GM23338 (cell line): ENCODE measurements at regions not wholly inside any gene's neighbourhood (a gene's known extent, or its start where the extent isn't known, plus 50 kb on each side); places are given as distances from the start of the nearest gene placed in this dataset.

Experiments
- ATAC-seq: fragments of 200-7000 bp; cut with Tn5 transposase; 3 replicates; pipeline ENCODE4 v1.9.1; 2020
- DNase-seq: peaks from one replicate; pipeline ENCODE4 v3.0.0-alpha.2; 2015; ENCODE audit warnings: low spot score
- H2AFZ ChIP-seq: fragments of 200-600 bp; sonication (generic); 2 replicates; pipeline ENCODE4 v1.8.0; 2016; ENCODE audit warnings: antibody characterized with exemption, mild to moderate bottlenecking, moderate library complexity
- H3F3A ChIP-seq: fragments of 200-600 bp; sonication (generic); replicated peaks from 2 replicates; pipeline ENCODE4 v1.8.0; 2017; ENCODE audit warnings: antibody characterized with exemption, mixed run types, low read depth
- H3K27ac ChIP-seq: fragments of 200-600 bp; sonication (generic); 2 replicates; pipeline ENCODE4 v1.6.1; 2016; ENCODE audit warnings: low read depth
- H3K27me3 ChIP-seq: fragments of 200-600 bp; sonication (generic); 2 replicates; pipeline ENCODE4 v1.8.0; 2016; ENCODE audit warnings: mild to moderate bottlenecking, mixed run types, moderate library complexity; ENCODE audit not compliant: insufficient read depth
- H3K36me3 ChIP-seq: fragments of 200-600 bp; sonication (generic); 2 replicates; pipeline ENCODE4 v1.8.0; 2016; ENCODE audit warnings: mild to moderate bottlenecking; ENCODE audit not compliant: insufficient read depth
- H3K4me1 ChIP-seq: fragments of 200-600 bp; sonication (generic); 2 replicates; pipeline ENCODE4 v1.8.0; 2016; ENCODE audit warnings: mild to moderate bottlenecking, moderate library complexity; ENCODE audit not compliant: insufficient read depth
- H3K4me2 ChIP-seq: fragments of 200-600 bp; sonication (generic); 2 replicates; pipeline ENCODE4 v1.7.1; 2017; ENCODE audit warnings: mixed run types
- H3K4me3 ChIP-seq: fragments of 200-600 bp; sonication (generic); 2 replicates; pipeline ENCODE4 v1.6.1; 2016; ENCODE audit warnings: mixed run types
- H3K79me2 ChIP-seq: fragments of 200-600 bp; sonication (generic); replicated peaks from 2 replicates; pipeline ENCODE4 v1.8.0; 2017; ENCODE audit warnings: mild to moderate bottlenecking; ENCODE audit not compliant: insufficient read depth
- H3K9me2 ChIP-seq: fragments of 200-600 bp; sonication (generic); 2 replicates; pipeline ENCODE4 v1.8.0; 2017; ENCODE audit not compliant: insufficient read depth
- H4K20me1 ChIP-seq: fragments of 200-600 bp; sonication (generic); replicated peaks from 2 replicates; pipeline ENCODE4 v1.8.0; 2017; ENCODE audit warnings: mild to moderate bottlenecking; ENCODE audit not compliant: insufficient read depth
- H3K27ac Mint-ChIP-seq: 2 replicates; pipeline ENCODE4 v1.8.0; 2020; ENCODE audit warnings: inconsistent platforms, mild to moderate bottlenecking, moderate library complexity, mixed read lengths
- H3K27me3 Mint-ChIP-seq: 3 replicates; pipeline ENCODE4 v1.8.0; 2022; ENCODE audit warnings: low read depth, mild to moderate bottlenecking, moderate library complexity, mixed read lengths, inconsistent platforms; ENCODE audit not compliant: insufficient read depth, poor library complexity
- H3K36me3 Mint-ChIP-seq: 3 replicates; pipeline ENCODE4 v1.8.0; 2021; ENCODE audit warnings: low read depth, mild to moderate bottlenecking, inconsistent platforms, moderate library complexity, mixed read lengths
- H3K4me1 Mint-ChIP-seq: 3 replicates; pipeline ENCODE4 v1.8.0; 2020; ENCODE audit warnings: mild to moderate bottlenecking, inconsistent platforms, mixed read lengths
- H3K4me3 Mint-ChIP-seq: 3 replicates; pipeline ENCODE4 v1.8.0; 2021; ENCODE audit warnings: moderate library complexity, mild to moderate bottlenecking, inconsistent platforms, mixed read lengths
- H3K9me3 Mint-ChIP-seq: 3 replicates; pipeline ENCODE4 v1.8.0; 2020; ENCODE audit warnings: moderate library complexity, mild to moderate bottlenecking, inconsistent platforms, mixed read lengths
- CREB1 ChIP-seq: fragments of 250-450 bp; sonication (Bioruptor Pico); IDR thresholded peaks from 2 replicates; pipeline ENCODE4 v1.5.0; 2020; ENCODE audit warnings: low read depth, mild to moderate bottlenecking, moderate library complexity
- EZH2 ChIP-seq: fragments of 200-600 bp; sonication (generic); IDR thresholded peaks from one replicate; pipeline ENCODE4 v1.8.0; 2017; ENCODE audit warnings: antibody characterized with exemption, mild to moderate bottlenecking, low read depth; ENCODE audit not compliant: unreplicated experiment
- EZH2phosphoT487 ChIP-seq: fragments of 200-600 bp; sonication (generic); IDR thresholded peaks from one replicate; pipeline ENCODE4 v1.8.1; 2018; ENCODE audit warnings: antibody characterized with exemption; ENCODE audit not compliant: unreplicated experiment
- JUNB ChIP-seq: IDR thresholded peaks from one replicate; pipeline ENCODE4 v1.6.1; 2016; ENCODE audit warnings: antibody characterized with exemption; ENCODE audit not compliant: unreplicated experiment
- NANOG ChIP-seq: IDR thresholded peaks from 2 replicates; pipeline ENCODE4 v1.6.1; 2016; ENCODE audit warnings: antibody characterized with exemption, borderline replicate concordance
- POLR2AphosphoS5 ChIP-seq: IDR thresholded peaks from 2 replicates; pipeline ENCODE4 v1.6.1; 2016; ENCODE audit warnings: antibody characterized with exemption, low read depth
- STAT1 ChIP-seq: IDR thresholded peaks from one replicate; pipeline ENCODE4 v1.6.1; 2016; ENCODE audit warnings: antibody characterized with exemption; ENCODE audit not compliant: unreplicated experiment
- ZNF114 ChIP-seq: fragments of 250-450 bp; sonication (Bioruptor Pico); IDR thresholded peaks from 2 replicates; pipeline ENCODE4 v1.5.0; 2020; ENCODE audit warnings: mild to moderate bottlenecking, moderate library complexity
- ZNF331 ChIP-seq: fragments of 250-450 bp; sonication (Bioruptor Pico); IDR thresholded peaks from 2 replicates; pipeline ENCODE4 v1.5.0; 2020; ENCODE audit warnings: low read depth, mild to moderate bottlenecking, moderate library complexity
- TF ChIP-seq, protein P1 (sequence below), 2 experiments: fragments of 200-600 bp in 1 of 2; sonication (generic) in 1 of 2; conservative IDR thresholded peaks; 2 replicates each; pipeline versions ENCODE4 v1.5.1 to v1.6.1; 2016 to 2017; ENCODE audit warnings: antibody characterized with exemption in 2 of 2, low read depth in 2 of 2, mild to moderate bottlenecking in 2 of 2, moderate library complexity in 1 of 2
- TF ChIP-seq, protein P2 (sequence below): IDR thresholded peaks from one replicate; pipeline ENCODE4 v1.6.1; 2018; ENCODE audit warnings: antibody characterized with exemption; ENCODE audit not compliant: unreplicated experiment
- TF ChIP-seq, protein P3 (sequence below): IDR thresholded peaks from 2 replicates; pipeline ENCODE4 v1.6.1; 2016; ENCODE audit warnings: antibody characterized with exemption
- TF ChIP-seq, protein P4 (sequence below): fragments of 250-450 bp; sonication (Bioruptor Pico); IDR thresholded peaks from 2 replicates; pipeline ENCODE4 v1.5.0; 2020; ENCODE audit warnings: mild to moderate bottlenecking, moderate library complexity

DNA sequence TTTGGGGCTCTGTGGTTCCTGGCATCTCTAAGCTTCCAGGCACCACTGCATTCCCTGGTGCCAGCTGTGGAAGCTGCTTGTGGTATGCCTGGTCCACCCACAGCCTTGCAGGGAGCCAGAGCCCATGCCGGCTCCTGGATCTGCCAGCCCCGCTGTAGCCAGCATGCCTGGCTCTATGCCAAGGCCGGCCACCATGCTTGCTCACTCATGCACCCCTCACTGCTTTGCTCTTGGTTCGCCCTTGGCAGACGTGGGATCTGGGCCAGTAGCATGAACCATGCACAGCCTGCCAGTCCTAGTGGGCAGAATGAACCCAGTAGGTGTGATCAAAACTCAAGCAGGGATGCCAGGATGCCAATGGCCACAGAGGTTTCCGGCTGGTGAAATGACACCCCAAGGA, 634.2 kb upstream of the TMEFF2 start:
- H3K27me3 Mint-ChIP-seq: no peaks in the 10 kb centered on the region
- no peak overlapping the region for H3K27ac Mint-ChIP-seq
- H2AFZ ChIP-seq: no peak overlapping the region
- H3K79me2 ChIP-seq: no peaks in the 10 kb centered on the region
- no peak overlapping the region for H3K27ac ChIP-seq
- ATAC-seq (no peak), DNase-seq (no peak)
- no peaks in the 10 kb centered on the region; the same call in 2 of the 3 replicates for H3K9me3 Mint-ChIP-seq
- no peaks in the 10 kb centered on the region for H3K36me3 ChIP-seq
- no peaks in the 10 kb centered on the region for H3K27me3 ChIP-seq
- peaks cover 4% of the 10 kb centered on the region; the same call in 1 of the 2 replicates for H3K9me2 ChIP-seq
- no peak overlapping the region for H3K4me3 ChIP-seq
- H3F3A ChIP-seq: no peaks in the 10 kb centered on the region
- no peaks in the 10 kb centered on the region for H3K4me1 ChIP-seq
- H3K36me3 Mint-ChIP-seq: no peaks in the 10 kb centered on the region
- no peak overlapping the region for H3K4me2 ChIP-seq
- H4K20me1 ChIP-seq: no peaks in the 10 kb centered on the region
- no peaks in the 10 kb centered on the region for H3K4me1 Mint-ChIP-seq
- TF ChIP-seq, protein P1, sequence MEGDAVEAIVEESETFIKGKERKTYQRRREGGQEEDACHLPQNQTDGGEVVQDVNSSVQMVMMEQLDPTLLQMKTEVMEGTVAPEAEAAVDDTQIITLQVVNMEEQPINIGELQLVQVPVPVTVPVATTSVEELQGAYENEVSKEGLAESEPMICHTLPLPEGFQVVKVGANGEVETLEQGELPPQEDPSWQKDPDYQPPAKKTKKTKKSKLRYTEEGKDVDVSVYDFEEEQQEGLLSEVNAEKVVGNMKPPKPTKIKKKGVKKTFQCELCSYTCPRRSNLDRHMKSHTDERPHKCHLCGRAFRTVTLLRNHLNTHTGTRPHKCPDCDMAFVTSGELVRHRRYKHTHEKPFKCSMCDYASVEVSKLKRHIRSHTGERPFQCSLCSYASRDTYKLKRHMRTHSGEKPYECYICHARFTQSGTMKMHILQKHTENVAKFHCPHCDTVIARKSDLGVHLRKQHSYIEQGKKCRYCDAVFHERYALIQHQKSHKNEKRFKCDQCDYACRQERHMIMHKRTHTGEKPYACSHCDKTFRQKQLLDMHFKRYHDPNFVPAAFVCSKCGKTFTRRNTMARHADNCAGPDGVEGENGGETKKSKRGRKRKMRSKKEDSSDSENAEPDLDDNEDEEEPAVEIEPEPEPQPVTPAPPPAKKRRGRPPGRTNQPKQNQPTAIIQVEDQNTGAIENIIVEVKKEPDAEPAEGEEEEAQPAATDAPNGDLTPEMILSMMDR (conservative IDR thresholded peaks at IDR 0.05; ENCODE audit: low read depth in 2 of 2): no peak
- TF ChIP-seq, protein P2, sequence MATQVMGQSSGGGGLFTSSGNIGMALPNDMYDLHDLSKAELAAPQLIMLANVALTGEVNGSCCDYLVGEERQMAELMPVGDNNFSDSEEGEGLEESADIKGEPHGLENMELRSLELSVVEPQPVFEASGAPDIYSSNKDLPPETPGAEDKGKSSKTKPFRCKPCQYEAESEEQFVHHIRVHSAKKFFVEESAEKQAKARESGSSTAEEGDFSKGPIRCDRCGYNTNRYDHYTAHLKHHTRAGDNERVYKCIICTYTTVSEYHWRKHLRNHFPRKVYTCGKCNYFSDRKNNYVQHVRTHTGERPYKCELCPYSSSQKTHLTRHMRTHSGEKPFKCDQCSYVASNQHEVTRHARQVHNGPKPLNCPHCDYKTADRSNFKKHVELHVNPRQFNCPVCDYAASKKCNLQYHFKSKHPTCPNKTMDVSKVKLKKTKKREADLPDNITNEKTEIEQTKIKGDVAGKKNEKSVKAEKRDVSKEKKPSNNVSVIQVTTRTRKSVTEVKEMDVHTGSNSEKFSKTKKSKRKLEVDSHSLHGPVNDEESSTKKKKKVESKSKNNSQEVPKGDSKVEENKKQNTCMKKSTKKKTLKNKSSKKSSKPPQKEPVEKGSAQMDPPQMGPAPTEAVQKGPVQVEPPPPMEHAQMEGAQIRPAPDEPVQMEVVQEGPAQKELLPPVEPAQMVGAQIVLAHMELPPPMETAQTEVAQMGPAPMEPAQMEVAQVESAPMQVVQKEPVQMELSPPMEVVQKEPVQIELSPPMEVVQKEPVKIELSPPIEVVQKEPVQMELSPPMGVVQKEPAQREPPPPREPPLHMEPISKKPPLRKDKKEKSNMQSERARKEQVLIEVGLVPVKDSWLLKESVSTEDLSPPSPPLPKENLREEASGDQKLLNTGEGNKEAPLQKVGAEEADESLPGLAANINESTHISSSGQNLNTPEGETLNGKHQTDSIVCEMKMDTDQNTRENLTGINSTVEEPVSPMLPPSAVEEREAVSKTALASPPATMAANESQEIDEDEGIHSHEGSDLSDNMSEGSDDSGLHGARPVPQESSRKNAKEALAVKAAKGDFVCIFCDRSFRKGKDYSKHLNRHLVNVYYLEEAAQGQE: no peak
- TF ChIP-seq NANOG (no peak), JUNB (no peak), POLR2AphosphoS5 (no peak), STAT1 (no peak), ZNF331 (CRISPR knock-in tag) (no peak), EZH2 (no peak), CREB1 (CRISPR knock-in tag) (no peak), EZH2phosphoT487 (no peak), ZNF114 (CRISPR knock-in tag) (no peak)
- TF ChIP-seq, protein P3, sequence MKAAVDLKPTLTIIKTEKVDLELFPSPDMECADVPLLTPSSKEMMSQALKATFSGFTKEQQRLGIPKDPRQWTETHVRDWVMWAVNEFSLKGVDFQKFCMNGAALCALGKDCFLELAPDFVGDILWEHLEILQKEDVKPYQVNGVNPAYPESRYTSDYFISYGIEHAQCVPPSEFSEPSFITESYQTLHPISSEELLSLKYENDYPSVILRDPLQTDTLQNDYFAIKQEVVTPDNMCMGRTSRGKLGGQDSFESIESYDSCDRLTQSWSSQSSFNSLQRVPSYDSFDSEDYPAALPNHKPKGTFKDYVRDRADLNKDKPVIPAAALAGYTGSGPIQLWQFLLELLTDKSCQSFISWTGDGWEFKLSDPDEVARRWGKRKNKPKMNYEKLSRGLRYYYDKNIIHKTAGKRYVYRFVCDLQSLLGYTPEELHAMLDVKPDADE: no peak
- TF ChIP-seq, protein P4, sequence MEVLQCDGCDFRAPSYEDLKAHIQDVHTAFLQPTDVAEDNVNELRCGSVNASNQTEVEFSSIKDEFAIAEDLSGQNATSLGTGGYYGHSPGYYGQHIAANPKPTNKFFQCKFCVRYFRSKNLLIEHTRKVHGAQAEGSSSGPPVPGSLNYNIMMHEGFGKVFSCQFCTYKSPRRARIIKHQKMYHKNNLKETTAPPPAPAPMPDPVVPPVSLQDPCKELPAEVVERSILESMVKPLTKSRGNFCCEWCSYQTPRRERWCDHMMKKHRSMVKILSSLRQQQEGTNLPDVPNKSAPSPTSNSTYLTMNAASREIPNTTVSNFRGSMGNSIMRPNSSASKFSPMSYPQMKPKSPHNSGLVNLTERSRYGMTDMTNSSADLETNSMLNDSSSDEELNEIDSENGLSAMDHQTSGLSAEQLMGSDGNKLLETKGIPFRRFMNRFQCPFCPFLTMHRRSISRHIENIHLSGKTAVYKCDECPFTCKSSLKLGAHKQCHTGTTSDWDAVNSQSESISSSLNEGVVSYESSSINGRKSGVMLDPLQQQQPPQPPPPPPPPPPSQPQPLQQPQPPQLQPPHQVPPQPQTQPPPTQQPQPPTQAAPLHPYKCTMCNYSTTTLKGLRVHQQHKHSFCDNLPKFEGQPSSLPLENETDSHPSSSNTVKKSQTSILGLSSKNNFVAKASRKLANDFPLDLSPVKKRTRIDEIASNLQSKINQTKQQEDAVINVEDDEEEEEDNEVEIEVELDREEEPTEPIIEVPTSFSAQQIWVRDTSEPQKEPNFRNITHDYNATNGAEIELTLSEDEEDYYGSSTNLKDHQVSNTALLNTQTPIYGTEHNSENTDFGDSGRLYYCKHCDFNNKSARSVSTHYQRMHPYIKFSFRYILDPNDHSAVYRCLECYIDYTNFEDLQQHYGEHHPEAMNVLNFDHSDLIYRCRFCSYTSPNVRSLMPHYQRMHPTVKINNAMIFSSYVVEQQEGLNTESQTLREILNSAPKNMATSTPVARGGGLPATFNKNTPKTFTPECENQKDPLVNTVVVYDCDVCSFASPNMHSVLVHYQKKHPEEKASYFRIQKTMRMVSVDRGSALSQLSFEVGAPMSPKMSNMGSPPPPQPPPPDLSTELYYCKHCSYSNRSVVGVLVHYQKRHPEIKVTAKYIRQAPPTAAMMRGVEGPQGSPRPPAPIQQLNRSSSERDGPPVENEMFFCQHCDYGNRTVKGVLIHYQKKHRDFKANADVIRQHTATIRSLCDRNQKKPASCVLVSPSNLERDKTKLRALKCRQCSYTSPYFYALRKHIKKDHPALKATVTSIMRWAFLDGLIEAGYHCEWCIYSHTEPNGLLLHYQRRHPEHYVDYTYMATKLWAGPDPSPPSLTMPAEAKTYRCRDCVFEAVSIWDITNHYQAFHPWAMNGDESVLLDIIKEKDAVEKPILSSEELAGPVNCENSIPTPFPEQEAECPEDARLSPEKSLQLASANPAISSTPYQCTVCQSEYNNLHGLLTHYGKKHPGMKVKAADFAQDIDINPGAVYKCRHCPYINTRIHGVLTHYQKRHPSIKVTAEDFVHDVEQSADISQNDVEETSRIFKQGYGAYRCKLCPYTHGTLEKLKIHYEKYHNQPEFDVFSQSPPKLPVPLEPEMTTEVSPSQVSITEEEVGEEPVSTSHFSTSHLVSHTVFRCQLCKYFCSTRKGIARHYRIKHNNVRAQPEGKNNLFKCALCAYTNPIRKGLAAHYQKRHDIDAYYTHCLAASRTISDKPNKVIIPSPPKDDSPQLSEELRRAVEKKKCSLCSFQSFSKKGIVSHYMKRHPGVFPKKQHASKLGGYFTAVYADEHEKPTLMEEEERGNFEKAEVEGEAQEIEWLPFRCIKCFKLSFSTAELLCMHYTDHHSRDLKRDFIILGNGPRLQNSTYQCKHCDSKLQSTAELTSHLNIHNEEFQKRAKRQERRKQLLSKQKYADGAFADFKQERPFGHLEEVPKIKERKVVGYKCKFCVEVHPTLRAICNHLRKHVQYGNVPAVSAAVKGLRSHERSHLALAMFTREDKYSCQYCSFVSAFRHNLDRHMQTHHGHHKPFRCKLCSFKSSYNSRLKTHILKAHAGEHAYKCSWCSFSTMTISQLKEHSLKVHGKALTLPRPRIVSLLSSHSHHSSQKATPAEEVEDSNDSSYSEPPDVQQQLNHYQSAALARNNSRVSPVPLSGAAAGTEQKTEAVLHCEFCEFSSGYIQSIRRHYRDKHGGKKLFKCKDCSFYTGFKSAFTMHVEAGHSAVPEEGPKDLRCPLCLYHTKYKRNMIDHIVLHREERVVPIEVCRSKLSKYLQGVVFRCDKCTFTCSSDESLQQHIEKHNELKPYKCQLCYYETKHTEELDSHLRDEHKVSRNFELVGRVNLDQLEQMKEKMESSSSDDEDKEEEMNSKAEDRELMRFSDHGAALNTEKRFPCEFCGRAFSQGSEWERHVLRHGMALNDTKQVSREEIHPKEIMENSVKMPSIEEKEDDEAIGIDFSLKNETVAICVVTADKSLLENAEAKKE (CRISPR knock-in tag): no peak
- H3K4me3 Mint-ChIP-seq: no peak overlapping the region
